Esophagus squamous epithelium (tissue), 4 donors: ENCODE measurements at regions not wholly inside any gene's neighbourhood (a gene's known extent, or its start where the extent isn't known, plus 50 kb on each side); places are given as distances from the start of the nearest gene placed in this dataset.

Experiments used
- CTCF ChIP-seq, 6 experiments: fragments of 450-650 bp in 4 of 6; fragments of 200-600 bp in 2 of 6; sonication (generic) in 2 of 6; IDR thresholded peaks; one replicate each; pipeline ENCODE4 v1.5.1; 2016 to 2019; ENCODE audit warnings: antibody characterized with exemption in 6 of 6, mild to moderate bottlenecking in 4 of 6, moderate library complexity in 4 of 6
- POLR2A ChIP-seq, 4 donors: fragments of 450-650 bp; IDR thresholded peaks; one replicate each; pipeline ENCODE4 v1.6.1; 2017; ENCODE audit warnings: antibody characterized with exemption in 4 of 4, mild to moderate bottlenecking in 4 of 4, moderate library complexity in 3 of 4

DNA sequence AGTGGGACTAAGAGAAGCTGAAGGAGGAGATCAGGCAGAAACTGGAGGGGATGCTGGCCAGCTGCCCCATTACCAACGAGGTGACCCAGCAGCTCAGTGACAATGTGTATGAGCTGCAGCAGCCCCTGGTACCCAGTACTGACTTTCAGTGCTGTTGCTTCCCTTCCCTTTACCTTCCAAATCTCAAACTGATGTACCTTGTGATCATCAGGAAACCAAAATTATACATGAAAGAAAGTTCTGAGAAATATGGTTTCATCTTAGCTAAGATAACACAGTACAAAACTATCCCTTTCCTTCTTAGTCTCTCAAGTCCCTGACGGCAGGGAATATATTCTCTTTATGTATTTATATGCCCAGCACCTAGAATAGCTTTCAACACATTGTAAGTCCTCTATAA, 52.3 kb upstream of the CERS6 start:
- TF ChIP-seq POLR2A (IDR thresholded peaks at IDR 0.05) = no peak
- TF ChIP-seq CTCF (IDR thresholded peaks at IDR 0.05) = no peak
